Spleen (tissue), 7 donors: ENCODE measurements at regions not wholly inside any gene's neighbourhood (a gene's known extent, or its start where the extent isn't known, plus 50 kb on each side); places are given as distances from the start of the nearest gene placed in this dataset.
"Not testable (repeated sequence)": the region's sequence is repeated elsewhere in the genome, so short reads cannot be mapped to it uniquely, and the experiment has no call there.

ENCODE experiments used
- CTCF ChIP-seq, 11 experiments: fragments of 200-600 bp in 7 of 11; fragments of 450-650 bp in 4 of 11; sonication (generic) in 4 of 11; IDR thresholded peaks in 8 of 11; conservative IDR thresholded peaks in 3 of 11; 1 replicate in 7 of 11; 2 replicates in 4 of 11; pipeline versions ENCODE4 v1.4.0 to v1.8.0; 2016 to 2021; ENCODE audit warnings: antibody characterized with exemption in 11 of 11, inconsistent platforms in 4 of 11, mild to moderate bottlenecking in 1 of 11
- POLR2A ChIP-seq, 3 donors: fragments of 450-650 bp; IDR thresholded peaks; one replicate each; pipeline ENCODE4 v1.5.1; 2017; ENCODE audit warnings: antibody characterized with exemption in 3 of 3, mild to moderate bottlenecking in 1 of 3
- donor health status: DM: no; HTN: no; CAD: no; lungs with moderate emphysema.
- donor health status: DM: no; HTN: no; CAD: no.
- donor health status: DM: no; HTN: no; CAD: no.

DNA sequence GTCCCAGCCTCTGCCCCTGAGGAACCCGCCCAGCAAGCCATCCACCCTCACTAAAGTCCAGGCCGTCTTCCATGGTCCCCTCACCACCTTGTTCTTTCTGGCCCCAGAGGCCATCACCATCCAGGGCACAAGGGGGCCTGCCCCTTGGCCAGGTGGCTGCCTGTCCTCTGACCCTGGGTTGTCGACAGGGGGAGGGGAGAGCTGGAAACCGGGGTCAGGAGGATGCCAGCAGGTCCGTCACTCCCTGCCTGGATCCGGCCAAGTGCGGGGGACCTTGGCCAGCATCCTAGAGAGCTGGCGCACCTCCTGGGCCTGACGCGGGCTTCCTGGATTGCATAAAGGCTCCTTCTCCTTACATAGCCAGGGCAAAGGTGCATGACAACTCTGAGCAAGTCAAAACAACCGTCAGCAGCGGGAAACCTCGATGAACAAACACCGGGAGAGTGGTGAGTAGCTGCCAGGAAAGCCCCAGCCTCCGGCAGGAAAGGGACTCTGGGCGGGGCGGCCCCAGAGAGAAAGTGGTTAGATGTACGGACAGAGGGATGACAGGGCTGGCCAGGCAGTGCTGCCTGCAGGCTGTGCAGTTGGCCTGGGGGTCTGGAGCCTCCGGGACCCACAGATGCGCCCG, 4461.2 kb upstream of the TPTE start:
- TF ChIP-seq CTCF (IDR thresholded peaks at IDR 0.05 in 8 of 11, conservative IDR thresholded peaks at IDR 0.05 in 3 of 11); POLR2A (IDR thresholded peaks at IDR 0.05): not testable (repeated sequence)
